ENCODE measurements at regions not wholly inside any gene's neighbourhood (a gene's known extent, or its start where the extent isn't known, plus 50 kb on each side); places are given as distances from the start of the nearest gene placed in this dataset.
"Not testable (repeated sequence)": the region's sequence is repeated elsewhere in the genome, so short reads cannot be mapped to it uniquely, and the experiment has no call there.

DNA sequence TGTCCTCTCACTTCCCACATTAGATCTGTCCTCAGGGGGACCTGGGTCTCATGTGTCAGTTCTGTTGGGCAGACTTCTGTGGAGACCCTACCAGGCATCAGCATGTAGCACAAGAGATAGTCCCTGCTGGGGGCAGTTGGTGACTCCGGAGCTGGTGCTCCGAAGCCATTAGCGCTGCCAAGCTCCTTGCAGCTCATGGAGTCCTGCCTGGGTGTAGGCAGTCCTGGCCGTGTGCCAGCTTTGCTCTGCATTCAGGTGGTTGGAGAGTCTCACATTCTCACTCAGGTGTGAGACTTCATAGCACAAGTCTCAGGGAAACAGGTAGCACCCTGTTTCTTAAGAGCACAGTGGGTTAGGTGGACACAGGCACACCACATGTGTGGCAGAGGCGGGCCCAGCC is 202.3 kb downstream of the LIPI start:
- DNase-seq: not testable (repeated sequence)

DNA sequence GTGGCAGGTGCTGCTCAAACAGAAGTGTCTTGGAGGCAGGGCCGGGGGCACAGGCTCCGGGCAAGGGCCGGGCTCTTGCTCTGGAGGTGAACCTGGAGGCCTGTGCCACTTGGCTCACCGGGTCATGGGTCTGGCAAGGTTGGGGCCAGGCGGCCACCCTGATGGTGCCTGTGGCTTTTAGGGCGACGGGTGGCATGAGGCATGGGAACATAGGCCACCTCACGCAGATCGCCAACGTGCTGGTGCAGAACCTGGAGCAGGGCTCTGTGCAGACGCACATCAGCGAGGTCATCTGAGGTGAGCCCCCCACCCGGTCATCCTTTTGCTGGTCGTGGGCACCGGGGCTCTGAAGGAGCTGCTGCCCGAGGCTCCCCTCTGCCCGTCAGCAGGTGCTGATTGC is 202.7 kb downstream of the LIPI start:
- not testable (repeated sequence) for DNase-seq

DNA sequence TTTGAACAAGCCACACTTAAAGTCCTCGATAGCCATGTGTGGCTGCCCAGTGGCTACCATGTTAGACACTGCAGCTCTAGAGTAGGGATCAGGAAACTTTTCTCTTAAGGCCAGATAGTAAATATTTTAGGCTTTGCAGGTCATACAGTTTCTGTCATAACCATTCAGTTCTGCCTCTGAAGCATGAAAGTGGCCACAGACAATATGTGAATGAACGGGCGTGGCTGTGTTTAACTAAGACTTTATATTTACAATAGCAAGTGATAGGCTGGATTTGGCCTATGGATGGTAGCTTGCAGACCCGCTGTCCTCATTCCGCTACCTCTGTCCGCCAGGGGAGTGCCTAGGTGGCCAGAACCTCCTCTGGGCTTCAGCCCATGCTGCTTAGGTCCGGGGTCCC is 204.6 kb downstream of the LIPI start:
- DNase-seq: not testable (repeated sequence)

DNA sequence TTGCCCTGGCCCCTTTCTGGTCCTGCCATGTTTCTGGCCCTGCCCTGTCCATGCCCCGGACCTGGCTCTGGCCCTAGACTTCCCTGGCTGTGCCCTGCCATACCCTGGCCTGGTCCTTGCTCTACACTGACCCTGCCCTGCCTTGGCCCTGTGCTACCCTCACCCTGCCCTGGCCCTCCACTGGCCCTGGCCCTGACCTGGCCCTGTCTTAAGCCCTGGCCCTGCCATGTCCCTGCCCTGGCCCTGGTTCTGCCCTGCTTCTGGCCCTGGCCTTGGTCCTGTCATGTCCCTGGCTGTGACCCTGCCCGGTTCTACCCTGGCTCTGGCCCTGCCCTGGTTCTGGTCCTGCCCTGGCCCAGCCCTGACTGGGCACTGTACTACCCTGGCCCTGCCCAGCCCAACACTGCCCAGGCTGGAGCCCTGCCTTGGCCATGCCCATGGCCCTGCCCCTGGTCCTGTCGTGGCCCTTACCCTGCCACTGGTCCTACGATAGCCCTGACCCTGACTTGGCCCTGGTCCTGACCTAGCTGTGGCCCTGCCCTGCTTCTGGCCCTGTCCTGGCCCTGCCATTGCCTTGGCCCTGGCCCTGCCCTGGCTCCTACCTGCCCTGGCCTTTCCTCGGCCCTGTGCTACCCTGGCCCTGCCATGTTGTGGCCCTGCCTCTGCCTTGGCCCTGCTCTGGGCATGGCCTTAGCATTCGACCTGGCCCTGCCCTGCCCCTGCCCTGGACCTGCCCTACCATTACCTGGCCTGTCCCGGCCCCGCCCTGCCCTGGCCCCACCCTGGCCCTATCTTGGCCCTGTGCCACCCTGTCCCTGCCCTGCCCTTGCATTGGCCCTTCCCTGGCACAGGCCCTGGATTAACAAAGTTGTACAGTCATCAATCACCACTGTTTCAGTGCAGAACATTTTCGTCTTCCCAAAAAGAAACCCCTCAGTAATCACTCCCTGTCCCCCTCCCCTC is 223.5 kb downstream of the LIPI start:
- DNase-seq: not testable (repeated sequence)

DNA sequence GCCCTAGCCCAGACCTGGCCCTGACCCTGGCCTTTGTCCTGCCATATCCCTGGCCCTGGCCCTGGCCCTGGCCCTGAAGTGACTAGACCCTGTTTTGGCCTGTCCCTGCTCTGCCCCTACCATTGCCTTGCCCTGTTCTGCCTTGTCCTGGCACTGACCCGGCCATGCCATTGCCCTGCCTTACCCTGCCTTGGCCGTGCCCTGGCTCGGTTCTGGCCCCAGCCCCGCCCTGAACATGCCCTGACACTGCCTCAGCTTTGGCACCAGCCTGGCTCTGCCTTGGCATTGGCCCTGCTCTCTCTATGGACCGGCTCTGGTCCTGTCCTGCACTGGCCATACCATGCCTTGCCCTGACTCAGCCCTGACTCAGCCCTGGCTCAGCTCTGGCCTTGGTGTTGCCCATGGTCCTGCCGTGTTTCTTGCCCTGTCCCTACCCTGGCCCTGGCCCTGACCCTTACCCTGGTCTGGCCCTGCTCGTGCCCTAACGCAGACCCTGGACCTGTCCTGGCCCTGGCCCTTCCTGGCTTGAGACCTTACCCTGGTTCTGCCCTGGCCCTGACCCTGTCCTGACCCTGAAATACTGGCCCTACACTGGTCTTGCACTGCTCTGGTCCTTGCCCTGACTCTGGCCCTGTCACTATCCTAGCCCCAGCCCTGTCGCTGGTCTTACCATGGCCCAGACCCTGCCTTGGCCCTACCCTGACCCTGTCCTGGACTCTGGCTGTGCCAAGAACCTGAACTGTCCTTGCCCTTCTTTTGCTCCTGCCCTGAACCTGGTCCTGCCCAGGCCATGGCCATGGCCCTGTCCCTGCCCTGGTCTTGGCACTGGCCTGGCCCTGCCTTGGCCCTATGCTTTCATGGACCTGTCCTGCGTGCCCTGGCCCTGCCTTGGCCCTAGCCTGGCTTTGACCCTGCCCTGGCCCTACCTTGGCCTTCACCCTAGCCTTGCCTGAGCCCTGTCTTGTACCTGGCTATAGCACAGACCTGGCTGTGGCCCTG is 224.6 kb downstream of the LIPI start:
- not testable (repeated sequence) for DNase-seq

DNA sequence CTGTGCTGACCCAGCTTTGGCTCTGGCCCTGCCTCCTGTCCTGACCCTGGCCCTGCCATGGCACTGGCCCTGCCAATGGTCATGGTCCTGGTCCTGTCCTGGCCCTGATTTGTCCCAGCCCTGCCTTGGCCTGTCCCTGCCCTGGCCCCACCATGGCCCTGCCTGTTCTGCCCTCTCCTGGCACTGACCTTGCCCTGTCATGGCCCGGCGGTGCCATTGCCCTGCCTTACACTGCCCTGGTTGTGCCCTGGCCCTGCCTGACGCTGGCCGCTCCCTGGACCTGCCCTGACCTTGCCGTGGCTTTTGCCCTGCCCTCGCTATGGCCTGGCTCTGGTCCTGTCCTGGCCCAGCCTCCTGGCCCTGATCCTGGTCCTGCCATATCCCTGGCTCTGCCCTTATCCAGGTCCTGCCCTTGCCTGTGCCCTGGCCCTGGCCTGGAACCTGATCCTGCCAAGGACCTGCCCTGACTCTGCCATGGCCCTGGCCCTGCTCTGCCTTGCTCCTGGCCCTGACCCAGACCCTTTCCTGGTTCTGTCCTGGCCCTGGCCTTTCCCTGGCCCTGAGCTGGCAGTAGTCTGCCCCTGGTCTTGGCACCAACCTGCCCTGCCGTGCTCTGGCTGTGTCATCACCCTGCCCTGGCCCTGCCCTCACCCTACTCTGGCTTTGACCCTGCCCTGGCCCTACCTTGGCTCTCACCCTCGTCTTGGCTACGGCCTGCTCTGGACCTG is 225.5 kb downstream of the LIPI start:
- DNase-seq: not testable (repeated sequence)

DNA sequence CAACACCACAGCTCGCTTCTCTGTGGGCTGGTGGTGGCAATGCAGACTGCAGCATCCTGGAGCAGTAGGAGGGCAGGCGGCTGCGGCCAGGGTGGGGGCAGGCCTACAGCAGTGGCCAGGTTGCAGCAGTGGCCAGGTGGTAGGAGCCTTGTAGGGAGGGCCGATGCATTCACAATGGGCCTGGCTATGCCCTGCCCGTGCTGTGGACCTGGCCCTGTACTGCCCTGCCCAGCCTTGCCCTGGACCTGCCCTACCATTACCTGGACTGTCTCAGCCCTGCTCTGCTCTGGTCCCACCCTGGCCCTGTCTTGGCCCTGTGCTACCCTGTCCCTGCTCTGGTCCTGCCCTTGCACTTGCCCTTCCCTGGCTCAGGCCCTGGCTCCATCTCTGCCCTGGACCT is 226.0 kb downstream of the LIPI start:
- not testable (repeated sequence) for DNase-seq

DNA sequence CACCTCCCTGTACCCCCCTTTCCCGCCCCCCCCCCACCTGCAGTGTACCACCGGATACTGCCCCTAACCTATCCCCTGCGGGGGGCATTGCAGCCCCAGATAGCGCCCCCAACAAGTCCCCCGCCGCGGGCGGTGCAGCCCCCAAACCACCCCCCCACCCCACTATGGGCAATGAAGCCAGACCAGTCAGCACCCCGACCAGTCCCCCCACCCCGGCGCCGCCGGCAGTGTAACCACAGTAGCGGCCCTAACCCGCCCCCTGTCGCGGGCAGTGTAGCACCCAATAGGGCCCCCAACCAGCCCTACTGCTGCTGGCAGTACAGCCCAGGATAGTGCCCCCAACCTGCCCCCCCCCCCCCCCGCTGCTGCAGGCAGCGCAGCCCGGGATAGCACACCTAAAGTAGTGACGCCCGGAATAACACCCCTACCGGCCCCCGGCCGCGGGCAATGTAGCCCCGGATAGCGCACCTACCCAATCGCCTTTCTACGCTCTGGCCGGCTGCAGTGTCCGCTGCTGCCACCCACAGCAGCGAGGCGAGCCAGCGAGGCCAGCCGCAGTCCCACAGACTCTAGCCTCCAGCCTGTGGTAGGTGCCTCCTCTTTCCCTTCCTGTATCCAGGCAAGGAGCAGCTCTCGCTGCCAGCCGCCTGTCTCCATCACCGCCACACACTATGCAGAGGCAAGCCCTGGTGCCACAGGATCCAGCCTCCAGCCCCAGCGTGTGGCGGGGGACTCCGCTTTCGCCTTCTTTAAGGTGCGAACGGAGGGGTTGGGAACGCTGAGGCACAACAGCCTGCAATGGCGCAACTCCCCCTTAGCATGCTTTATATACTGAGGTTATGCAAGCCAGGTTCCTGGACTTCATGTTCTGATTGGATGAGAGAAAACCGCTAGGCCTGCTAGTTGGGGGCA is 229.3 kb downstream of the LIPI start:
- not testable (repeated sequence) for DNase-seq

DNA sequence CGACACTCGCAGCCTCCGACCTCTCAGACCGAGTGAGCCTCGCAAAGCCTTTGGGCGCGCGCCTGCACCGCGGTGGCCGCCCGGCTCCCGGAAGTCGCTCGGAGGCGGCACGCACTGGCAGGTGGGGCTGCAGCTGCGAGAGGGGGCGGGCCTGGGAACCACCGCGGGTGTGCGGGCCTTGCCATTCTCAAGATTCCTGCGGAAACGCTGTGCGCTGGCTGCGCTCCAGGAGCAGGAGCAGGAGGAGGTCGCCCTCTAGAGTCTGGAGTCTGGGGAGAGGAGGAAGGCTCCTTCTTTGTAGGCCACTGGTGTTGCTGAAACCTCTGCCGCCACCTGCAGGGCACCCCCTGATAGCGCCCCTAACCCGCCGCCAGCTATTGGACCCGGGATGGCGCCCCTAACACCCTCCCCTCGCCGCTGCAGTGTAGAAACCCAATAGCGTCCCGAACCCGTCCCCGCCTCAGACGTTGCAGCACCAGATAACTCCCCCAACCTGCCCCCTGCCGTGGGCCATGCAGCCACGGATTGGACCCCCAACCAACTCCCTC is 230.6 kb downstream of the LIPI start:
- peak in 7 of 51 donors; percentile 8 to 42 (median 16) for DNase-seq

DNA sequence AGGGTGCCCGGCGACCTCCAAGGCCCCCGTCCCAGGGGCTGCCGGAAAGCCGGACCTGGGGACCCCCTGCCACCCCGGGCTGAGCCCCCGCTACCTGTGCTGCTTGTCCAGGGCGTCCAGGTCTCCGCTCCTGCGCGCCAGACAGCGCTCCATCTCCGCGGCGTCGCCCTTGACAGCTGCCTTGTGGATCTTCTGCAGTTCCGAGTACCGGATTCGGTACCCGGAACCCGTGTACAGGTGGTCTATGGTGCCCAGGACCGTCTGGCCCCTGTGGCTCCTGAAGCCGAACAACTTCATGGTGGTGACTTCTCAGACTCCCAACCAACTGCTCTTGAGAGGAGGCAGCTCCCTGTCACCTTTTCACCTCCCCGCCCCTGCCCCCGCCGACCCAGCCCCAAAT is 231.1 kb downstream of the LIPI start:
- DNase-seq: not testable (repeated sequence)

DNA sequence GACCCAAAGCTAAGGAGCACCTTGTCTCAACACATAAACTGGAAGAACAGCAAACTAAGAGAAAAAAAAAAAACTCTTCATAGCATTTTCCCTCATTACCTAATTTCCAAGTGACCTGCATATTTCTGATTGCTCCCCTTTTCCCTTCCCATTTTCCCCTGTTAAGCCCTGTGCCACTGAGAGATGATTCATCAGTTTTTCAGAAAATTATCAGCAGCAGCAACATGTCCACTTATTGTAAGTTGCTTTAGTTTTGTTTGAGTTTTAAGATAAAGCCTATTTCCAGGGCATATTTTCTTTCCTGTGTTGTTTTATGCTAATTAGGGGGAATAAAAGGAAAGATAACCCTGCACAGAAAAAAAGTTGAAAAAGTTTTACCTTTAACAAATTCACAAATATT is 236.2 kb downstream of the LIPI start:
- DNase-seq: not testable (repeated sequence)

DNA sequence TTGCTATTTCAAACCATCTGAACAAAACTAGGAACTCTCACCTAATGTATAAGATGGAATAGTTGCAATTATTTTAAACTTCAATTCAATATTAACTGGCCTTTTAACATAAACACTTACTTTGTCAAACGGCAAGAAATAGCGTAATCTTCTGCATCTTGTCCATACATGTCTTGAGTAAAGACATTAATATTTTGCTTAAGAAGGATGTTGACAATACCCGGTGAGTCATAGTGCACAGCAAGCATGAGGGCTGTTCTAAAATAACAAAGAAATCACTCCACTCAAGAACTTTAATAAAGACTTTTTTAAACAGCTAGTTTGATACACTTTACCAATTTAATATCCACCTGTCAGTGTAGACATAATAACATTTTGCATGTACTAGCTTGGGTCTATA is 240.9 kb downstream of the LIPI start:
- DNase-seq: not testable (repeated sequence)

DNA sequence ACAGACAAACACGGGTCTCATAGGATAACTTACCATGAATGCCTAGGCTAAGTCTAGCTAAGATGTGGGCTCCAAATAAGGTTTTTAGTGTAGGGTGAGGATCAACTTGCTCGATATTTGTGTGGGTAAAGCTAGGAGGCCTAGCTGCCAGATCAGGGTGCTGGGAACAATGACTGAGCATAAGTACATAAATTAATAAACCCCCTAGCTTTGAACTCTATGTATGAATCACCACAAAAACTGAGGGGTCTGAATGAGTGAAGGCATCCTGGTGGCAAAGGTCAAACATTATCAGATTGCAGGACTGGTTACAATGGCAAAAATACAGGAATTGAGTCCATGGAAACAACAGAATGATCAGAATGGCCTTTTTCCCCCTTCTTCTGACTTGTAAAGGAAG is 241.8 kb downstream of the LIPI start:
- DNase-seq: not testable (repeated sequence)

DNA sequence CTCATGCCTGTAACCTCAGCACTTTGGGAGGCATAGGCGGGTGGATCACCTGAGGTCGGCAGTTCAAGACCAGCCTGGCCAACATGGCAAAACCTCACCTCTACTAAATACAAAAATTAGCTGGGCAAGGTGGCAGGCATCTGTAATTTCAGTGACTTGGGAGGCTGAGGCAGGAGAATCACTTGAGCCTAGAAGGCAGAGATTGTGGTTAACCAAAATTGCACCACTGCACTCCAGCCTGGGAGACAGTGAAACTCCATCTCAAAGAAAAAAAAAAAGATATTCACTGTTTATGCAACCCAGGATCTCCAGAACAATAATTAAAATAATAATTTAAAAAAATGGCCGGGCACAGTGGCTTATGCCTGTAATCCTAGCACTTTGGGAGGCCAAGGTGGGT is 247.5 kb downstream of the LIPI start:
- DNase-seq: not testable (repeated sequence)

DNA sequence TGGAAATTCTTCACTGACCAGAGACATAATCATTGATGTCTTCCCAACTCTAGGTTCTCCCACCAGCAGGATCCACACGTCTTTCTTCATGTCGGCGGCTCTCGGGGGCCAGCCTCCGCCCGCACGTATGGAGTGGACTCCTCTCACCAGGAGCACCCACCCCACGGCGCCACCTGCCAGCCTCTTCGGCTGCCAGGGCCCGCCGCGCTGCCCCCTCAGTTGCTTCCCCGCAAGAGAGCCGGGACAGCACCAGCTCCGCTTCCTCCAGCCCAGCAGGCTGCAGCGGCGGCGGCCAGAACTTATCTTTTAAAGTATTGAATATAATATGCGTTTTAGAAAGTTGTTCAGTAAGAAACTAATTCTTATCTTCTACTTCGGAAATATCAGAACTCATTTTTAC is 273.5 kb downstream of the LIPI start:
- no peak for DNase-seq

DNA sequence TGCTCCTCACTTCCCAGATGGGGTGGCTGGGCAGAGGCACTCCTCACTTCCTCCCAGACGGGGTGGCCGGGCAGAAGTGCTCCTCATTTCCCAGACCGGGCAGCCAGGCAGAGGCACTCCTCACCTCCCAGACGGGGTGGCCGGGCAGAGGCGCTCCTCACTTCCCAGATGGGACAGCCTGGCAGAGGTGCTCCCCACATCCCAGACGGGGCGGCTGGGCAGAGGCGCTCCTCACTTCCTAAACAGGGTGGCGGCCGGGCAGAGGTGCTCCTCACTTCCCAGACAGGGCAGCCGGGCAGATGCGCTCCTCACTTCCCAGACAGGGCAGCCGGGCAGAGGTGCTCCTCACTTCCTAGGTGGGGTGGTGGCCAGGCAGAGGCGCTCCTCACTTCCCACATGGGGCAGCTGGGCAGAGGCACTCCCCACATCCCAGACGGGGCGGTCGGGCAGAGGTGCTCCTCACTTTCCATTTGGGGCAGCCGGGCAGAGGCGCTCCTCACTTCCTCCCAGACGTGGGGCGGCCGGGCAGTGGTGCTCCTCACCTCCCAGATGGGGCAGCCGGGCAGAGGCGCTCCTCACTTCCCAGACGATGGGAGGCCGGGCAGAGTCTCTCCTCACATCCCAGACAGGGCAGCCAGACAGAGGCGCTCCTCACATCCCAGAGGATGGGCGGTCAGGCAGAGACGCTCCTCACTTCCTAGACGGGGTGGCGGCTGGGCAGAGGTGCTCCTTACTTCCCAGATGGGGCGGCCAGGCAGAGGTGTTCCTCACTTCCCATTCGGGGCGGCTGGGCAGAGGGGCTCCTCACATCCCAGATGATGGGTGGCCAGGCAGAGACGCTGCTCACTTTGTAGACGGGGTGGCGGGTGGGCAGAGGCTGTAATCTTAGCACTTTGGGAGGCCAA is 274.5 kb downstream of the LIPI start:
- not testable (repeated sequence) for DNase-seq

DNA sequence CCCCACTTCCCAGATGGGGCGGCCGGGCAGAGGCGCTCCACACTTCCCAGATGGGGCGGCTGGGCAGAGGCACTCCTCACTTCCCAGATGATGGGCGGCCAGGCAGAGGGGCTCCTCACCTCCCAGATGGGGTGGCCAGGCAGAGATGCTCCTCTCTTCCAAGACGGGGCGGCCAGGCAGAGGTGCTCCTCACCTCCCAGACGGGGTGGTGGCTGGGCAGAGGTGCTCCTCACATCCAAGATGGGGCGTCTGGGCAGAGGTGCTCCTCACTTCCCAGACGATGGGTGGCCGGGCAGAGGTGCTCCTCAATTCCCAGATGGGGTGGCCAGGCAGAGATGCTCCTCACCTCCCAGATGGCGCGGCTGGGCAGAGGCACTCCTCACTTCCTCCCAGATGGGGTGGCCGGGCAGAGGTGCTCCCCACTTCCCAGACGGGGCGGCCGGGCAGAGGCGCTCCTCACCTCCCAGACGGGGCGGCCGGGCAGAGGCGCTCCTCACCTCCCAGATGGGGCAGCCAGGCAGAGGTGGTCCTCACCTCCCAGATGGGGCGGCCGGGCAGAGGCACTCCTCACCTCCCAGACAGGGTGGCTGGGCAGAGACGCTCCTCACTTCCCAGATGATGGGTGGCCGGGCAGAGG is 275.2 kb downstream of the LIPI start:
- not testable (repeated sequence) for DNase-seq

DNA sequence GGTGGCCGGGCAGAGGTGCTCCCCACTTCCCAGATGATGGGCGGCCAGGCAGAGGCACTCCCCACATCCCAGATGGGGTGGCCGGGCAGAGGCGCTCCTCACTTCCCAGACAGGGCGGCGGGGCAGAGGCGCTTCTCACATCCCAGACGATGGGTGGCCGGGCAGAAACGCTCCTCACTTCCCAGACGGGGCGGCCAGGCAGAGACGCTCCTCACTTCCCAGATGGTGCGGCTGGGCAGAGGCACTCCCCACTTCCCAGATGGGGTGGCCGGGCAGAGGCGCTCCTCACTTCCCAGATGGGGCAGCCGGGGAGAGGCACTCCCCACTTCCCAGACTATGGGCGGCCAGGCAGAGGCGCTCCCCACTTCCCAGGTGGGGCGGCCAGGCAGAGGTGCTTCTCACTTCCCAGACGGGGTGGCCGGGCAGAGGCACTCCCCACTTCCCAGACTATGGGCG is 275.8 kb downstream of the LIPI start:
- DNase-seq: not testable (repeated sequence)
